T1000 (cell line): ENCODE measurements at regions not wholly inside any gene's neighbourhood (a gene's known extent, or its start where the extent isn't known, plus 50 kb on each side); places are given as distances from the start of the nearest gene placed in this dataset.

Experiments used
- DNase-seq: peaks from one replicate; lab custom pipeline; 2025; ENCODE audit warnings: mixed read lengths; lab: John Stamatoyannopoulos, UW

DNA sequence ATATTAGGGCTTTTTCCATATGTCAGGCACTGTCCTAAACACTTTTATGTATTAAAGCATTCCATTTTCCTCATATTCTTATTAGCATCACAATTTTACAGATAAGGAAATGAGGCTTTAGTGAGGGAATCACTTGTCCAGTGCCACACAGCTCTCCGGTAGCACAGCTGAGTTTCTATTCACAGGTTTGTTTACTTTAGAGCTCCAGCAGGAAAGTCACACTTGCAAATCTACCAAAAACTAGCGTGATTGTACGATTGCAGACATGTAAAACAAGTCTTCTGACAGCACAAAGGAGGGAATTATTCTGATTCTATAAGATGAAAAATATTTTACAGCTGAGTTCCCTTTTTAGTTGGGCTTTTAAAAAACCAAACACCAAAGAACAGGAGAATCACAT is 472.1 kb downstream of the TMA16 start:
- no peak for DNase-seq

DNA sequence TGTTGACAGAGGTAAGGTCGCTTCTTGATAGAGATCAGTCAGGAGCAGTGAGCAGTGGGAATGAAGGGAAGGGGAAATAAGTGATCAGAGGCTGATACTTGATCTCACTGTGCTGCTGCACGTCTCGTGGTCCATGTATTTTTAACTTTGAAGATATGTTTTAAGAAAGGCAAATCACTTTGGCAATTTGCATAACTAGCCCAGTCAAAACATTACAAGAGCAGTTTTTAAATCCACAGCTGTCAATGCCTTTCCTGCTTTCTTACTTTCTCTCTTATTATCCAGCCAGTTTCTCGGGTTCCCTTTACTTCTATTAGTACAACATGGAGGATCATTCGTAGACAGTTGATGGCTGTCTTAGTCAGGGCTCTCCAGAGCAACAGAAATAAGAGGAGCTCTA is 472.8 kb downstream of the TMA16 start:
- DNase-seq, result no peak

DNA sequence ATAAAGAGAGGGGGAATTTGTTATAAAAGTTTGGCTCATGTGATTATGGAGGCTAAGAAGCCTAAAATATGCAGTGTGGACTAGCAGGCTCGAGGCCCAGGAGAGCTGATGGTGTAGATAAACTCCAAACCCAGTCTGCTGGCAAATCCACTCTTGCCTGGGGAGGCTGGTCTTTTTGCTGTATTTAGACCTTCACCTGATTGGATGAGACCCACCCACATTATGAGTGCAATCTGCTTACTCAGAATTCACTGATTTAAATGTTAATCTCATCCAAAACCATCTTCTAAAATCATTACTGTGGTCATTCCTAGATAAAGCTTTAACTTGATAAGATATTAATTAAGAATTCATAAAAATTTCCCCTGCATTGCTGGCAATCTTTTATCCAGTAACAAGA is 473.2 kb downstream of the TMA16 start:
- DNase-seq, result no peak

DNA sequence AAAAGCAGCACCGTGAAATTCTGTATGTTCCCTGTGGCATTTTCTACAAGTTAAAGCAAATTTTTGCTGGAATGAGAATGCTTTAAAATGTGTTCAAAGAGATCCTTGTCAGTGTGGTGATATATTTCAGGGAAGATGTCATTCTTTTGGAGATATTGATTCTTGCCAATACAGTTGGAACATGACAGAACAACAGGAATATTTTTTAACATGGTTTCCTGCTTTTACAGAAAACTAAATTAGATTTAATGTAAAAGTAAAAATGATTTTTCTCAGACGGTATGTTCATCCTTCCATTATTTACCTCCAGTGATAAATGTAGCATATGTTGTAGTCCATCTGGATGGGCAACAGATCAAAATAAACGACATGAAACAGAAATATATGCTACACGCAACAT is 474.8 kb downstream of the TMA16 start:
- no peak for DNase-seq

DNA sequence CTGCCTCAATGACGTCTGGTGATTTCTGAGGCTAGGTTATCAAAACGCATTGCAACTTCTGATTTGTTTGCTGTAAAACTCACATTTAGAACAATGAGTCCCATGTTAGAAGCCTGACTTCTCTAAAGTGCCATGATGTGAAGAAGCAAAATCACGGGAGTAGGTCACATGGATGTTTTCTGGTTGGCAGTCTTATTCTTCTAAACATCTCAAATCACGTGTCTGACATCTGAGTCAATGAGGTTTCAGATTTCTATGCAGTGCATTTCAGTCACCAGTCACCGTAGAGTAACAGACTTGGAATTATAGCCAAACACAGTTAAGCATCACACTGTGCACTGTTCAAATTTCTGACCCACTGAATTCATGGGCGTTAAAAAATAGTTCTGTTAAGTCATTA is 482.1 kb downstream of the TMA16 start:
- no peak for DNase-seq

DNA sequence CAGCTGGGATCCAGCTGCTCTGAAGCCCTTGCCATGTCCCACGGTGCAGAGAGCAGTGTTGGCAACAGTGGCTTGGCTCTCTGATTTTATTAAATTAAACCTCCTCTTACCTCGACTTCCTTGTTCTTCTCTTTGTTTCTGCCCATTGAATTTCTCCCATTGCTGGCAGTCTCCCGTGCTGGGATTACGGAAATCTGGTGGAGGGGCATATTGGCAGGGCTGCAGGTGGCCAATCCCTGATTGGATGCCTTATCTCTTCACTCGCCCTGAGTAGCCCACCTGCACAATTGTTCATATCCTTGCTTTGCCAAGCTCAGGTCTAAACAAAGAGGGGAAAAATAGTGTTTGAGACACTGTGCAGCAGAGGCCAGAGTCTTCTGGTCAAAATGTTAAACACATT is 493.9 kb downstream of the TMA16 start:
- DNase-seq, result no peak

DNA sequence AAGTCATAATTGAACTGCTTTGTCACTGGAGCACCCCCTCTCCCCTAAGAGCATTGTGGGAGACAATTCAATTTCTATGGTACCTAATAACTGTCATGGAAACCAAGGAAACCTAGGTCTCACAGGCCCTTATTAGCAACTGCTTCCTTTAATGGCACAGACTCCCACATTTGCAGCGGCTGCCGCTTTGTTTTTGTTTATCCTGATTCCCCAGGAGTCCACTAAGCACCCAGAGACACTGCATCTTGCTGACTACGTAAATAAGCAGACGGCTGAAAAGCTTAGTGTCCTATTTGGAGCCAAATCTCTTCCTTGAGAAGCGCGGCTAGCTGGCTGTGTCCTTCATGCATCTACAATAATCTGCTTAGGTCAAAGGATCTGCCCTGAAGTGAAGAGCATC is 494.4 kb downstream of the TMA16 start:
- no peak for DNase-seq

DNA sequence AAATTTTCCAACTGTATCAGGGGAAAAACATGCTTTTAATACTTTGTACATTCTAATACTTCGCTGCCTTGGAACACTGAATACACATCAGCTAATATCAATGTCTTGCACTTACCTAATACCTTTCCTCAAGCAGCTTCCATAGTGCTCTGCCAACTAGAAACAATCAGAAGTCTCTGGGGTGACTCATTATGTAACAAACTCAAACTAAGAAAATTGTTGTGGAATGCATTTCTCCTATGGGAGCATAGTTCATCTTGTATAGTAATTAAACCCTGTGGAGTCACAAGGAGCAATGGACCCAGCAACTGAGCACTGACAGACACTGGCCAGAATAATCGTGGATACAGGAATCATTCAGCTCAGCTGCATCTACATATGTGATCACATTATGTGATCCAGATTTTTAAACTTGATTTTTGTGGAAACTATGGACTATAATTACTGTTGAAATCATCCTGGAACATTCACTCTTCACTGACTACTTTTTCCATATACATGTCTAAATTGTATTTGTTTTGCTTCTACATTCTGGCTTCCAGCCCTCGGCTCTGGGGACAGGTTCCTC is 496.9 kb downstream of the TMA16 start:
- DNase-seq, result no peak

DNA sequence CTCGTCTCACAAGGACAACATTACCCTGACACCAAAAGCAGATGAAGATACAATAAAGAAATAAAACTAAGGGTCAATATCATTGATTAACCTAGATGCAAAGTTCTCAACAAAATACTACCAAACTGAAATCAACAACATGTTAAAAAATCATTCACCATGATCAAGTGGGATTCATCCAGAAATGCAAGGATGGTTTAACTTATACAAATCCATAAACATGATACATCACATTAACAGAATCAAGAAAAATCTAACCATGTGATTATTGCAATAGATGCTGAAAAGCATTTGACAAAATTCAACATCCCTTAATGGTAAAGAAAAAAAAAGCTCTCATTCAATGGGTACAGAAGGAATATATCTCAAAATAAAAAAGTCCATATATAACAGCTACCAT is 514.9 kb downstream of the TMA16 start:
- DNase-seq, result no peak

DNA sequence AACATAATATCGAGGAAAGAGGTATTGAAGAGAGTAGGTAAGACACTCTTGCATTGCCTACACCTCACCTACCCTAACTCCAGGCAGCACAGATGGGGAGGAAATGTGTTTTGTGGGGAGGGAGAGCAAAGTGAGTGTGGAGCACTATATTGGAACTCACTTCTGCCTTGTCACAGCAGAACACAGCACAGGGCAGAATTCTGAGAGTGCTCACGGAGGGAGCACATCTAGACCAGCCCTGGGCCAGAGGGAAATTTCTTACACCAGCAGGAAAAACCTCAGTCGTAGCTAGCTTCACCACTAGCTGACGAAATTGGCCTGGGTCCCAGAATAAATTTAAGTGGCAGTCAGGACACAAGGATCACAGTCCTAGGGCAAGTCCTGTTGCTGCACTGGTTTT is 517.3 kb downstream of the TMA16 start:
- DNase-seq, result no peak

DNA sequence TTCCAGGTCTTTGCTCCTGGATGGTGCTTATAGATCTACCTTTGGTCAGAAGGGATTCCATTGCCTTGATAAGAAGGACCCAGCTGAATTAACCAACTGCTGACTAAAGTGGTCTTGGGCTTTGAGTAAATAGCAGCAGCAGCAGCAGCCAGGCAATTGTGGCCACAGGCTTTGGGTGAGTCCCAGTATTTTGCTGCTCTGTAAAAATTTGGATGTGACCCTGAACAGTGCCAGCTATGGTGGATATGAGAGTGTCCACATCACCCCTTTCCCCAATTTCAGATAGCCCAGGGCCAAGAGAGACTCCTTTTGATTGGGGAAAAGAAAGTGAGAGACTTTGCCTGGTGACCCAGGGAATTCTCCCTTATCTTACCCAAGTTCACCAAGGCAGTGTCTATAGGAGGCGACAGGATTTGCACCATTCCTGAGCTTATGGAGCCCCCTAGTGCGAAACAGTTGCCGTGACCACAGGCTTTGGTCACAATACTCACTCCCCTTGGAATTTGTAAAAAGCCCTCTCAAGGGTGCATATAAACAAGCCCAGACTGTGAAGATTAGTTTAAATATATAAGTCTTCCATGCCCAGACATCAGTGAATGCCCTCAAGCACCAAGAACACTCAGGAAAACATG is 518.0 kb downstream of the TMA16 start:
- DNase-seq, result no peak

DNA sequence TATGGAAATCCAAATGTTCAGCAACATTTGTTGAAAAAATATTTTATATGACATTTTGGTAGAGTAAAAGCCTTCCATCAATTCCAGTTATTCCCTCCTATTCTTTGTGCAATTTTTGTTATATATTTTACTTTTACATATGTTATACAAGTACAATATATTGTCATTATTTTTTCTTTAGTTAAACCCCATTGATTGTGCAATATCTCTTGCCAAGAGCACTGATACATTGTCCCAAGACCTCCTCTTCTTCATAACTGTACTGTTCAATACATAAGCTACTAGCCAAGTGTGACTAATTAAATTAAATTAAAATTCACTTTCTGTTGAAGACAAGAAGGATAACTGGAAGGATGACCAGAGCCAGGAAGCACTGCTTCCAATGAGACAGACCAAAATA is 527.5 kb downstream of the TMA16 start:
- no peak for DNase-seq

DNA sequence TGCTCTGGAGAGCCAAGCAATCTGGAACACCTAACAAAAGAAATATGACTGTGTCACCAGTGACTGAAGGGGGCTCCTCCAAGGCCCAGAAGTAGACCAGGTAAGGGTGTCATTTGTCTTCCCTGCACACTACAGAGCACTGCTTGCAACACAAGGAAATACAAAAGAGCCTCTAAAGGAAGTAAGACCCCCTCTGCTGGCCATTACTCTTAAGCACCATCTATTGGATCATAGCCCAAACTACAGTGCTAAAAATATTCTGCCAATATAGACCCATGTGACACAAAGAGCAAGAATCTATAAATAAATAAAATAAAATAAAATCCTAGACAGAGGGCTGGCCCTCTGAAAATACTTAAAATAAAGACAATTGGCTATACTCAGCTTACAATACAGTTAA is 528.7 kb downstream of the TMA16 start:
- DNase-seq, result no peak

DNA sequence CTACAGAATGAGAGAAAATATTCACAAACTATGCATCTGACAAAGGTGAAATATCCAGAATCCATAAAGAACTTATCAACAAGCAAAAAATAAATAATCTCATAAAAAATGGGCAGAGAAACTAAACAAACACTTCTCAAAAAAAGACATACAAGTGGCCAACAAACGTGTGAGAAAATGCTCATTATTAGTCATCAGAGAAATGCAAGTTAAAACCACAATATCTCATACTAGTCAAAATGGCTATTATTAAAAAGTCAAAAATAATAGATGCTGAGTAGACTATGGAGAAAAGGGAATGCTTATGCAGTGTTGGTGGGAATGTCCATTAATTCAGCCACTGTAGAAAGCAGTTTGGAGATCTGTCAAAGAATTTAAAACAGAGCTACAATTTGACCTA is 533.3 kb downstream of the TMA16 start:
- no peak for DNase-seq

DNA sequence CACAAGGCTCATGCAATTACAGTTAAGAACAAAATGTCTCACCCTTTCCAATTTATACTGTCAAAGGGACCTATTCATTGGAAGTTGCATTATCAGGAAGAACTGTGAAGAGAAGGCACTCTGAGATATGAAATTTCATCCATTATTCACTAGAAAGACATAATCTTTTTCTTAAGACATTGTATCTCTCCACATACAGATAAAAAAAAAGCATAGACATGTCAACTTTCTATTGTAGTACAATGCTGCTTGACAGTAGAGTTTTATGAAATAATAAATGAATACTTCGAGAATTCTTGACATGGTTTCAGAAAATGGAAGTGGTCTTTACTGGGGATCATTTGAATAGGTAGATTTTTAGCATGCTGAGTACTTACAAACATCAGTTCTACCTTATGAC is 545.0 kb downstream of the TMA16 start:
- no peak for DNase-seq

DNA sequence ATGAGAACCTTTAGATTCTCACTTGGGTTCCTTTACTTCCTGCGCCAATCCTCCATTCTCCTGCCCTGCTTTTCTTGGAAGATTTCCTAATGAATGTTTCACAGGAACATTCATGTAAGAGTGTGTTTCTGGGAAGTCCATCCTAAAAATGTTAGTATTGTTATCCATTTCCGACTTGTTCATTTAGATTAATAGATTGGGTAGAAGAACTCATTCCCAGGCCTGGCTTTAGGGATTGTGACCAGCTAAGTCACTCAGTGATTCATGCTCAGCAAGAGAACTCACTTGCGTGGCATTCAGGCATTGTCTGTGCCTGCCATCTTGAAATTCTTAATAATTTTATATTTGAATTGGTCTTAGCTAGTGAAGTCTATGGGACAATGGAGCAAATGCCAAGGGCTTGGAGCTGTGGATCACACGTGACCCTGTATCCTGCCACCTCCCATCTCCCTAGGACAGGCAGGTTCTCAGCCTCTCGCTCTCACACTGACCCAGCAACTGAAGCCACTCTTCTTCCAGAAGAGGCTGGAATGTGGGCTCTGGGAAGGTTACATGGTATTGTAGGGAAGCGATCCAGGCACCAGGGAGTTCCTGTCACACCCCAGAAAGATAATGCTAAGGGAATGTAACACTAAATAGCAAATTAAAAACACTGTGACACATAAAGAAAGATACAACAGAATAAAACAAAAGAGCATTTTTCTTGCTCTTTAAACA is 562.1 kb downstream of the TMA16 start:
- DNase-seq, result no peak

DNA sequence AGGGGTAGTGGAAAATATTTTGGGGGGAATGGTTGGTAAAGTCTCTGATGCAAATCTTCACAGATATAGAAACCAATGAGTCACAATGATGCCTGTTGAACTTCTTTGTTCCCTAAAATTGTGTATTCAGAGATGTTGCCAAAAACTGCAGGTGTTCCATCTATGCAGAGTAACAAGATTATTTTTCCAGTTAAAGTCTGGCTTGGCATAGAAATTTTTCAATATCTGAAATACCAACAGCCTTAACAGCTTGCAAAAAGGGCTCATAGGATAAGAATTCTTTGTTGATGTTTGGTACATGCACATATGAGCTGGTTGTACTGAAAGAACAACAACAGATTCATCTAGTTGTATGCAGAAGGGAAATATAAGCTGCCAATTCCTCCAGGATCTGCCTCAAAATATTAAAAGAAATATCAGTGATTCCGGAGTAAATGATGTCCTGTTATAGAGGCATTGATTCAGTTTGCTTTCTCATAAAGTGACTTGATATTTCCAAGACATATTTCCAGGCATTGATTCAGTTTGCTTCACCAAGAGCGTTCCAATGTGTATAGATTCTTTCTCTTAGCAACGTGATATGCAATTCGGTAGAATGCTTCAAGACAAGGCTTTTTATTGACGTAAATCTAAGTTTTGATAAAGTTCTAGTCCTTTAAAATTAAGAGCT is 564.4 kb downstream of the TMA16 start:
- no peak for DNase-seq

DNA sequence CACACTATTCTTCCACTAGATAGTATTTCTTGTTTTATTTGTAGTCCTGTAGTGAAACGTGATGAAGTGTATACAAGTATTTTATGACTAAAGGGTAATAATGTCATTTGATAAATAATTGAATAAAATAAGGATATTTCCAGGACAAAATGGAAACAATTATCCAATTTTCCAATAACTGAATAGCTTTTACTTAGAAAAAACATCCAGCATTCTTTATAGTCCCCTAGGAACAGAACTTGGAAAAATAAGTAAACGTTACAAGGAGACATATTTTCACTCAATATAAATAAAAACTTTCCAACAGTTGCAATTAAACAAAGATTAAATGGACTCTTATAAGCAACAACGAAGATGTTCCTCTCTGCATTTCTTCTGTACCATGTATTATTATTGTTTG is 566.0 kb downstream of the TMA16 start:
- no peak for DNase-seq

DNA sequence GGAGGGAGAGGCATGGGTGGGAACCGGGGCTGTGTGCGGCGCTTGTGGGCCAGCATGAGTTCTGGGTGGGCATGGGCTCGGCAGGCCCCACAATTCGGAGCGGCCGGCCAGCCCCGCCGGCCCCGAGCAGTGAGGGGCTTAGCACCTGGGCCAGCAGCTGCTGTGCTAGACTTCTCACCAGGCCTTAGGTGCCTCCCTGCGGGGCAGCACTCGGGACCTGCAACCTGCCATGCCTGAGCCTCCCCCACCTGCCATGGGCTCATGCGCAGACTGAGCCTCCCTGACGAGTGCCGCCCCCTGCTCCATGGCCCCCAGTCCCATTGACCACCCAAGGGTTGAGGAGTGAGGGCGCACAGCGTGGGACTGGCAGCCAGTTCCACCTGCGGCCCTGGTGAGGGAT is 573.9 kb downstream of the TMA16 start:
- DNase-seq, result no peak

DNA sequence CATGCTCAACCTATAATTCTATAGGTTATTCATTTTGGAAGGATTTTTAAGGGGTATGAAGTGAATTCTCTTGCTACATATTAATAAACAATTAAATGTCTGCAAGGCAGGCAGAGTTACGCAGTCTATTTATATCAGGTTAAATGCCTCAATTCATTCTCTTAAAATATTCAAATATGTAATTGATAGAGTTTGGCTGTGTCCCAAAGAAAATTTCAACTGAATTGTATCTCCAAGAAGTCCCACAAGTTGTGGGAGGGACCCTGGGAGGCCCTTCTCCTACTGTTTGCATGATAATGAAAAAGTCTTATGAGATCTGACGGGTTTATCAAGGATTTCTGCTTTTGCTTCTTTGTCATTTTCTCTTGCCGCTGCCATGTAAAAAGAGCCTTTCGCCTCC is 576.1 kb downstream of the TMA16 start:
- no peak for DNase-seq

DNA sequence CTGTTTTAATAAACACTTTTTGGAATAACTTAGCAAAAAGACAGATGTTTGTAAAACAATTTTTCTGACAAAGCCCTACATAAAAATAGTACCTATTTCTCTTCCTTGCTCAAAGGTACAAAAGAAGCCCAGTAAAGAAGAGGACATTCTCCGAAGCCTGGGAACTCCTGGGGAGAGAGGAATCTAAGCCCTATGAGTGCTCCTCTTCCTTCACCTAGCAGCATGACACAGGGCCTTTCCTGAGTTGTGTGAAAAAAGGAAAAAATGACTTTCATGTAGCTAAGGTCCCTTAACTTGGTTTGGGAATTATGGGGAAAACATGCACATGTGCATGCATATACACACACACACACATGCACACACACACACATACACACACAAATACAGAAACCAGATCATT is 586.9 kb downstream of the TMA16 start:
- no peak for DNase-seq

DNA sequence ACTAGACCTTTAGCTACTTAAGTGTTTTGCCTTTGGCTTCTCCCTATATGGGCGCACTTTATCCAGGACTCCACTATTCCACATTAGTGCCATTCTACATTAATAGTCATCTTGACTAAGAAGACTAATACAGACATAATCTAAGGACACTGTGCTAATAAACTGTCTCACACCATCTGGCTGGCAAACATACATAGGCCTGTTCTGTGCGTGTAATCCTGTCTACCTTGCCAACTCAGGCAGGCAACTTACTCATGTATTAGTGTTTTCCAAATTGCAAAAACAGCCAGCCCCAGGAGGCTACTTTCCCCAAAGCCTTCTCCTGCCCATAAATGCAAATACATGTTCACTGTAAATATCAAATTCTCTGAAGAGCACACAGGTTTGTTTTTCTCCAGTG is 587.3 kb downstream of the TMA16 start:
- DNase-seq, result no peak

DNA sequence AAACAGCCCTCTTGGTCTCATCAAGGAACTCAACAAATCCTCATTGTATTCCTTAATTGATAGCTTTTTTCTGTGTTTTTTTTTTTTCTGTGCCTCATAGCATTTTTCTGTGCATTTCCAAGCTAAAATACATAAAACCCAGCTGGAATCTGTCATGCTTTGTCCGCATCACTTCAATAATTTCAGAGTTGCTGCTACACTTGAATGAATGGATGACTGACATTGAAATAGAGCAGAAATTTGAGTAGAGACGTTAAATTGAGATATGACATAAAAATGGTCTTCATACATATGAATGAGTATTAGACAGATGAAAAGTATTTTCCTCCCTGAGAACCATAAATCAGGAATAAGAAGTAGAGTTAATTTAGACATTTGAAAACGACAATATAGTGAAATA is 593.2 kb downstream of the TMA16 start:
- no peak for DNase-seq
